K562 (cell line): ENCODE measurements at regions not wholly inside any gene's neighbourhood (a gene's known extent, or its start where the extent isn't known, plus 50 kb on each side); places are given as distances from the start of the nearest gene placed in this dataset.

Experiments
- ATAC-seq: fragments of 200-7000 bp; cut with Tn5 transposase; 3 replicates; pipeline ENCODE4 v1.9.1; 2020; ENCODE audit warnings: moderate library complexity
- BruUV-seq: library from RNA; stranded (reverse); fragments of 400-500 nt; replicated peaks from 2 replicates; lab custom pipeline; 2021; lab: Mats Ljungman, UMichigan
- CTCF ChIA-PET: fragments of 300-600 bp; formaldehyde crosslinking; extraction: SDS; loops from one replicate; lab custom pipeline; 2021; ENCODE audit warnings: low intra/inter-chr PET ratio; lab: Yijun Ruan, JAX
- POLR2A ChIA-PET: fragments of 300-600, 350-650 bp; sonication (Branson Sonifier 250); formaldehyde crosslinking; extraction: SDS; loops from one replicate; lab custom pipeline; 2021; ENCODE audit warnings: antibody characterized with exemption, inconsistent platforms; lab: Yijun Ruan, JAX
- DNase-seq, 4 experiments: peaks; one replicate each; pipeline versions ENCODE4 v3.0.0 to v3.0.0-alpha.2; 2011 to 2018; ENCODE audit warnings: low spot score in 3 of 4, mixed read lengths in 3 of 4; ENCODE audit errors: extremely low read depth in 1 of 4
- FAIRE-seq: peaks from 2 replicates; lab custom pipeline; 2011; peaks lifted over from hg19 to GRCh38; lab: Jason Lieb, UNC
- H2AFZ ChIP-seq: 2 replicates; pipeline ENCODE4 v1.6.0; 2011; ENCODE audit warnings: low read depth, low read length, control low read depth, inconsistent platforms
- H3K27ac ChIP-seq: fragments of 200-600 bp; 3 replicates; pipeline ENCODE4 v1.8.0; 2011; ENCODE audit warnings: low read depth, mild to moderate bottlenecking, control low read depth, inconsistent platforms, low read length, moderate library complexity, mixed read lengths; ENCODE audit errors: extremely low read depth
- H3K27me3 ChIP-seq, 2 experiments: fragments of 300-600 bp in 1 of 2; 2 replicates in 1 of 2; 3 replicates in 1 of 2; pipeline versions ENCODE4 v1.6.0 to v1.8.0; 2011; ENCODE audit warnings: inconsistent platforms in 2 of 2, low read length in 2 of 2, mild to moderate bottlenecking in 1 of 2, mixed read lengths in 1 of 2, moderate library complexity in 1 of 2; ENCODE audit not compliant: control insufficient read depth in 2 of 2, insufficient read depth in 2 of 2
- H3K36me3 ChIP-seq: fragments of 300-600 bp; 3 replicates; pipeline ENCODE4 v1.8.0; 2011; ENCODE audit warnings: mild to moderate bottlenecking, low read length, inconsistent platforms; ENCODE audit not compliant: control insufficient read depth, insufficient read depth
- H3K4me1 ChIP-seq, 2 experiments: fragments of 200-600 bp in 1 of 2; replicated peaks in 1 of 2; 2 replicates in 1 of 2; 3 replicates in 1 of 2; pipeline versions ENCODE4 v1.5.1 to v1.8.0; 2011; ENCODE audit warnings: inconsistent platforms in 2 of 2, low read length in 2 of 2, mild to moderate bottlenecking in 1 of 2, mixed read lengths in 1 of 2, moderate library complexity in 1 of 2; ENCODE audit not compliant: control insufficient read depth in 2 of 2, insufficient read depth in 2 of 2
- H3K4me2 ChIP-seq: 2 replicates; pipeline ENCODE4 v1.6.1; 2011; ENCODE audit warnings: low read length, control low read depth, inconsistent platforms, mixed read lengths; ENCODE audit not compliant: insufficient read depth
- H3K4me3 ChIP-seq: fragments of 200-600 bp; sonication (generic), shearing (Covaris generic); 2 replicates; pipeline ENCODE4 v1.5.1; 2016; ENCODE audit warnings: control low read depth, inconsistent platforms
- H3K79me2 ChIP-seq: fragments of 200-600 bp; 3 replicates; pipeline ENCODE4 v1.8.0; 2011; ENCODE audit warnings: low read length, inconsistent platforms; ENCODE audit not compliant: control insufficient read depth, insufficient read depth
- H3K9ac ChIP-seq, 2 experiments: 2 replicates each; pipeline versions ENCODE4 v1.6.0 to v1.6.1; 2011; ENCODE audit warnings: low read depth in 2 of 2, low read length in 2 of 2, control low read depth in 1 of 2, inconsistent platforms in 1 of 2, mild to moderate bottlenecking in 1 of 2, mixed read lengths in 1 of 2; ENCODE audit not compliant: insufficient read depth in 1 of 2
- H3K9me1 ChIP-seq: one replicate; pipeline ENCODE4 v1.6.0; 2011; ENCODE audit warnings: inconsistent platforms, mild to moderate bottlenecking, low read length, moderate library complexity; ENCODE audit not compliant: control insufficient read depth, insufficient read depth
- H3K9me3 ChIP-seq: replicated peaks from 2 replicates; pipeline ENCODE4 v1.5.1; 2011; ENCODE audit warnings: low read depth, low read length, inconsistent platforms; ENCODE audit not compliant: control insufficient read depth, insufficient read depth
- H4K20me1 ChIP-seq: replicated peaks from 2 replicates; pipeline ENCODE4 v1.6.1; 2011; ENCODE audit warnings: low read length, inconsistent platforms, mixed read lengths; ENCODE audit not compliant: control insufficient read depth, insufficient read depth
- MEF2D ChIP-seq: conservative IDR thresholded peaks from 2 replicates; pipeline ENCODE4 v1.6.1; 2016; ENCODE audit warnings: low read depth, missing genetic modification characterization, missing compliant biosample characterization
- SIN3A ChIP-seq, 2 experiments: fragments of 150-350 bp in 1 of 2; IDR thresholded peaks; 2 replicates each; pipeline ENCODE4 v1.6.1; 2011 to 2016; ENCODE audit warnings: borderline replicate concordance in 2 of 2, low read depth in 2 of 2, low read length in 2 of 2, mild to moderate bottlenecking in 2 of 2, moderate library complexity in 2 of 2; ENCODE audit not compliant: control insufficient read depth in 1 of 2
- ZNF316 ChIP-seq: fragments of 450-650 bp; IDR thresholded peaks from 2 replicates; pipeline ENCODE4 v1.6.1; 2016
- ZNF41 ChIP-seq: fragments of 250-450 bp; sonication (Bioruptor Pico); conservative IDR thresholded peaks from 2 replicates; pipeline ENCODE4 v1.4.0; 2020; ENCODE audit warnings: mild to moderate bottlenecking
- ZNF644 ChIP-seq: fragments of 200-800 bp; sonication (Bioruptor generic); IDR thresholded peaks from 2 replicates; pipeline ENCODE4 v1.6.1; 2016; ENCODE audit warnings: low read depth, missing genetic modification characterization, missing compliant biosample characterization
- WGBS: fragments of 100-300 bp; shearing (Covaris generic); methylation state at CpG from one replicate; pipeline ENCODE4 v1.1.6; 2016; ENCODE audit warnings: low coverage, mixed read lengths; ENCODE audit not compliant: insufficient coverage; ENCODE audit errors: missing lambda C conversion rate; 5-methylcytosine and 5-hydroxymethylcytosine counted together
- in situ Hi-C: fragments of 300-500 bp; cut with MboI; formaldehyde crosslinking; loops from 4 replicates; pipeline ENCODE4 v1.15.0; 2018; ENCODE audit warnings: inconsistent platforms, mixed read lengths
- intact Hi-C: fragments of 100-400 bp; cut with micrococcal nuclease; formaldehyde crosslinking; loops from 2 replicates; pipeline ENCODE4 v1.14.2; 2022
- TF ChIP-seq, protein P1 (sequence below), 2 experiments: IDR thresholded peaks; 2 replicates each; pipeline ENCODE4 v1.6.1; 2012; ENCODE audit warnings: improper control_type of control experiment in 2 of 2, low read depth in 2 of 2, low read length in 2 of 2, borderline replicate concordance in 1 of 2

DNA sequence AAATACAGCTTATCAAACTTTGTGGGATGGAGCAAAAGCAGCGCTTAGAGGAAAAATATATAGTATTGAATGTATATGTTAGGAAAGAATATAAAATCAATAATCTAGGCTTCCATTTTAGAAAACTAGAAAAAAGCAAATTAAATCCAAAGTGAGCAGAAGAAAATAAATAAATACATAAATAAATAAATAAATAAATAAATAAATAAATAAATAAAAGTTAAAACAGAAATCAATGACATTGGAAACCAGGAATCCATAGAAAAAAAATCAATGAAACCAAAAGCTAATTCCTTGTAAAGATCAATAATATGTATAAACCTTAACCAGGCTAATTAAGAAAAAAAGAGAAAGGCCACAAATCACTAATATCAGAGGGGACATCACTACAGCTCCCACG is 141.8 kb upstream of the C1QTNF7 start:
- ChIA-PET CTCF (no interaction called here), POLR2A (interaction anchor here (0.6 kb wide), 2 partner anchors 14 to 370 kb away, joined by 3 read pairs; no protein-coding TSS in a partner anchor)
- in situ Hi-C loops = no loop called here
- H3K9me1 ChIP-seq = no peaks in the 10 kb centered on the region
- whole genome bisulfite sequencing = 0% methylated on average over 2 of the region's 2 CpGs
- no peak for FAIRE-seq
- no peaks in the 10 kb centered on the region for H4K20me1 ChIP-seq
- H2AFZ ChIP-seq = no peak overlapping the region
- no peak overlapping the region for H3K9ac ChIP-seq
- TF ChIP-seq ZNF316 (no peak), MEF2D (tag) (no peak), SIN3A (IDR thresholded peaks at IDR 0.05; ENCODE audit: borderline replicate concordance in 2 of 2, control insufficient read depth in 1 of 2, low read depth in 2 of 2, low read length in 2 of 2) (no peak), ZNF41 (CRISPR knock-in tag) (no peak), ZNF644 (tag) (no peak)
- TF ChIP-seq, protein P1, sequence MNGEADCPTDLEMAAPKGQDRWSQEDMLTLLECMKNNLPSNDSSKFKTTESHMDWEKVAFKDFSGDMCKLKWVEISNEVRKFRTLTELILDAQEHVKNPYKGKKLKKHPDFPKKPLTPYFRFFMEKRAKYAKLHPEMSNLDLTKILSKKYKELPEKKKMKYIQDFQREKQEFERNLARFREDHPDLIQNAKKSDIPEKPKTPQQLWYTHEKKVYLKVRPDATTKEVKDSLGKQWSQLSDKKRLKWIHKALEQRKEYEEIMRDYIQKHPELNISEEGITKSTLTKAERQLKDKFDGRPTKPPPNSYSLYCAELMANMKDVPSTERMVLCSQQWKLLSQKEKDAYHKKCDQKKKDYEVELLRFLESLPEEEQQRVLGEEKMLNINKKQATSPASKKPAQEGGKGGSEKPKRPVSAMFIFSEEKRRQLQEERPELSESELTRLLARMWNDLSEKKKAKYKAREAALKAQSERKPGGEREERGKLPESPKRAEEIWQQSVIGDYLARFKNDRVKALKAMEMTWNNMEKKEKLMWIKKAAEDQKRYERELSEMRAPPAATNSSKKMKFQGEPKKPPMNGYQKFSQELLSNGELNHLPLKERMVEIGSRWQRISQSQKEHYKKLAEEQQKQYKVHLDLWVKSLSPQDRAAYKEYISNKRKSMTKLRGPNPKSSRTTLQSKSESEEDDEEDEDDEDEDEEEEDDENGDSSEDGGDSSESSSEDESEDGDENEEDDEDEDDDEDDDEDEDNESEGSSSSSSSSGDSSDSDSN (IDR thresholded peaks at IDR 0.05; ENCODE audit: borderline replicate concordance in 1 of 2, low read depth in 2 of 2, low read length in 2 of 2) = no peak
- H3K9me3 ChIP-seq = no peaks in the 10 kb centered on the region
- BruUV-seq = no TSS peak
- H3K4me3 ChIP-seq = no peak overlapping the region
- DNase-seq = no peak
- intact Hi-C loops = no loop called here
- no peak overlapping the region for H3K27ac ChIP-seq
- no peaks in the 10 kb centered on the region for H3K27me3 ChIP-seq
- no peaks in the 10 kb centered on the region for H3K36me3 ChIP-seq
- no peak for ATAC-seq
- H3K4me2 ChIP-seq = no peak overlapping the region
- no peaks in the 10 kb centered on the region for H3K79me2 ChIP-seq
- no peaks in the 10 kb centered on the region for H3K4me1 ChIP-seq
